Stimulated activated effector memory CD8-positive, alpha-beta T cell treated with anti-CD3 and anti-CD28 coated beads, Interleukin-12 subunit alpha, Interleukin-12 subunit beta, amount 100 ng/mL, for 72 hours (primary cell): ENCODE measurements at regions not wholly inside any gene's neighbourhood (a gene's known extent, or its start where the extent isn't known, plus 50 kb on each side); places are given as distances from the start of the nearest gene placed in this dataset.

Source experiments
- ATAC-seq: fragments of 150-1000 bp; cut with Tn5 transposase; 2 replicates; pipeline ENCODE4 v1.10.0; 2021
- DNase-seq, 2 donors: peaks; one replicate each; pipeline ENCODE4 v3.0.0; 2021 to 2022; ENCODE audit warnings: low spot score in 2 of 2
- H3K27ac Mint-ChIP-seq: one replicate; pipeline ENCODE4 v1.8.0; 2022; ENCODE audit warnings: mild to moderate bottlenecking, mixed read lengths
- H3K36me3 Mint-ChIP-seq: one replicate; pipeline ENCODE4 v1.8.0; 2022; ENCODE audit warnings: mild to moderate bottlenecking, mixed read lengths
- H3K4me1 Mint-ChIP-seq: one replicate; pipeline ENCODE4 v1.8.0; 2022; ENCODE audit warnings: mixed read lengths
- H3K4me3 Mint-ChIP-seq: one replicate; pipeline ENCODE4 v1.8.0; 2022; ENCODE audit warnings: mild to moderate bottlenecking, mixed read lengths
- H3K9me3 Mint-ChIP-seq: one replicate; pipeline ENCODE4 v1.8.0; 2022; ENCODE audit warnings: mixed read lengths

GRCh38 chr1:224564454-224565084, 51.5 kb upstream of the CNIH3 start:
- H3K4me1 Mint-ChIP-seq, result peaks cover 5% of the 10 kb centered on the region
- ATAC-seq (no peak), DNase-seq (no peak)
- H3K4me3 Mint-ChIP-seq, result no peak overlapping the region
- H3K27ac Mint-ChIP-seq, result no peak overlapping the region
- no peaks in the 10 kb centered on the region for H3K9me3 Mint-ChIP-seq
- no peaks in the 10 kb centered on the region for H3K36me3 Mint-ChIP-seq

GRCh38 chr1:224565186-224565585, 50.9 kb upstream of the CNIH3 start:
- DNase-seq (no peak), ATAC-seq (peak; percentile 84)

GRCh38 chr1:224565611-224566406, 50.3 kb upstream of the CNIH3 start:
- no peak overlapping the region for H3K27ac Mint-ChIP-seq
- ATAC-seq, result no peak
- no peaks in the 10 kb centered on the region for H3K36me3 Mint-ChIP-seq
- H3K4me1 Mint-ChIP-seq, result peaks cover 5% of the 10 kb centered on the region
- DNase-seq, result no peak
- H3K9me3 Mint-ChIP-seq, result no peaks in the 10 kb centered on the region
- H3K4me3 Mint-ChIP-seq, result no peak overlapping the region

More at GRCh38 chr1:224565186-224565585, 50.9 kb upstream of the CNIH3 start:
- H3K4me1 Mint-ChIP-seq, result peaks cover 5% of the 10 kb centered on the region
- H3K27ac Mint-ChIP-seq, result no peak overlapping the region
- no peaks in the 10 kb centered on the region for H3K9me3 Mint-ChIP-seq
- H3K36me3 Mint-ChIP-seq, result no peaks in the 10 kb centered on the region
- H3K4me3 Mint-ChIP-seq, result no peak overlapping the region
